ENCODE measurements at regions not wholly inside any gene's neighbourhood (a gene's known extent, or its start where the extent isn't known, plus 50 kb on each side); places are given as distances from the start of the nearest gene placed in this dataset.
"Not testable (repeated sequence)": the region's sequence is repeated elsewhere in the genome, so short reads cannot be mapped to it uniquely, and the experiment has no call there.

GRCh38 chr11:96481771-96482170, 92.0 kb downstream of the JRKL start:
- no peak overlapping the region for H2AFZ ChIP-seq (ENCODE audit: low read depth, low read length)
- no peaks in the 10 kb centered on the region for H3K27me3 ChIP-seq (ENCODE audit: insufficient read depth, low read length)
- no peaks in the 10 kb centered on the region for H3K36me3 ChIP-seq (ENCODE audit: insufficient read depth, low read length)
- no peaks in the 10 kb centered on the region for H3K4me1 ChIP-seq (ENCODE audit: insufficient read depth, low read length)
- no peak overlapping the region for H3K4me3 ChIP-seq (ENCODE audit: low read length)
- H3K9me3 ChIP-seq (ENCODE audit: low read length) = no peaks in the 10 kb centered on the region

DNA sequence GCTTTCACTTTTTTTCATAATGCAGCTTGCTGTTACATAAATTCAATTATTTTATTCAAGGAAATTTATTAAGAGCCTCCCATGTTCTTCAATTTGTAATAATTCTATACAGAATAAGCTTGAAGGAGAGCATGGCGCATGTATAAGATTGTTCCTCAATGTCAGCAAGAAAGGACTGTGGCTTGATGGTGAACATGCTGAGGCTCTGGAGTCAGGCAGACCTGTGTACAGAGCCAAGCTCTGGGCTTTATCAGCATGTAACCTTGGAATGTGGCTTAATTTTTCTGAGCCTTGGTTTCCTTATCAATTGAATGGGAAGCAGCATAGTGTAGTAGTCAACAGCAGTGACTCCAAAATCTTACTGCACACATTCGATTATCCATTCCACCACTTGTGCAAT, 92.4 kb downstream of the JRKL start:
- no peaks in the 10 kb centered on the region for H3K9me3 ChIP-seq (ENCODE audit: low read length)
- H3K4me3 ChIP-seq (ENCODE audit: low read length) = no peak overlapping the region
- no peaks in the 10 kb centered on the region for H3K27me3 ChIP-seq (ENCODE audit: insufficient read depth, low read length)
- no peak overlapping the region for H2AFZ ChIP-seq (ENCODE audit: low read depth, low read length)
- H3K4me1 ChIP-seq (ENCODE audit: insufficient read depth, low read length) = no peaks in the 10 kb centered on the region
- H3K36me3 ChIP-seq (ENCODE audit: insufficient read depth, low read length) = no peaks in the 10 kb centered on the region

DNA sequence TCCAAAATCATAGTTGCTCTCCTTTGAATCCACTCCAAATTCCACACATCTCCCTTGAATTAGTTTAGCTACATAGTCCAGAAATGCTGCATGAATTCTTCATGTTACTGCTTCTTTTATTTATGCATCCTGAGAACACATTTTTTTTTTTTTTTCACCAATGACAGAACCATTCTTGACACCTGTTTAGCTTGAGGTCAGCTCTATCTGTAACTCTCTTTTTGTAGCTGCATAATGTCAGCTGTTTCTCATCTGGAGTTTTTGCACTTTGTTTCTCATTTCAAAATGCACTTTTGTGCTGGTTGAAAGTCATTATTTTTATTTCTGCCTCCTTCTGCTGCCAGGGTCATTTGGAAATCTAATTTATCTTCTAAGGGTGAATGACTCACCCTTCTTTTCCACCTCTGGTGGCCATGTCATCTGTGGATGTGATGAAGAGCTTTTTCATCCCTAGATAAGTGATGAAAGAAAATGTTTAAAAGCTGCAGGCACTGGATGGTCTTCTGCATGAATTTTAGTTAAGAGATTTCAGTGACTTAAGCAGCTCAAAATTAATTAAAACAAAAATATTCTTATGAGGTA, 93.7 kb downstream of the JRKL start:
- H3K27me3 ChIP-seq (ENCODE audit: insufficient read depth, low read length) = no peaks in the 10 kb centered on the region
- H3K9me3 ChIP-seq (ENCODE audit: low read length) = no peaks in the 10 kb centered on the region
- no peaks in the 10 kb centered on the region for H3K4me1 ChIP-seq (ENCODE audit: insufficient read depth, low read length)
- no peak overlapping the region for H2AFZ ChIP-seq (ENCODE audit: low read depth, low read length)
- H3K4me3 ChIP-seq (ENCODE audit: low read length) = no peak overlapping the region
- H3K36me3 ChIP-seq (ENCODE audit: insufficient read depth, low read length) = no peaks in the 10 kb centered on the region

- no peaks in the 10 kb centered on the region for H3K27me3 ChIP-seq (ENCODE audit: insufficient read depth, low read length)
- no peak overlapping the region for H3K4me3 ChIP-seq (ENCODE audit: low read length)
- no peak overlapping the region for H2AFZ ChIP-seq (ENCODE audit: low read depth, low read length)
- H3K36me3 ChIP-seq (ENCODE audit: insufficient read depth, low read length) = no peaks in the 10 kb centered on the region
- H3K4me1 ChIP-seq (ENCODE audit: insufficient read depth, low read length) = no peaks in the 10 kb centered on the region
- no peaks in the 10 kb centered on the region for H3K9me3 ChIP-seq (ENCODE audit: low read length)
Observed at GRCh38 chr11:96484361-96484760, 94.5 kb downstream of the JRKL start.

- no peaks in the 10 kb centered on the region for H3K9me3 ChIP-seq (ENCODE audit: low read length)
- H2AFZ ChIP-seq (ENCODE audit: low read depth, low read length) = peak overlapping the region; percentile 19
- H3K4me3 ChIP-seq (ENCODE audit: low read length) = no peak overlapping the region
- no peaks in the 10 kb centered on the region for H3K36me3 ChIP-seq (ENCODE audit: insufficient read depth, low read length)
- H3K27me3 ChIP-seq (ENCODE audit: insufficient read depth, low read length) = no peaks in the 10 kb centered on the region
- no peaks in the 10 kb centered on the region for H3K4me1 ChIP-seq (ENCODE audit: insufficient read depth, low read length)
Observed at GRCh38 chr11:96486890-96487611, 97.2 kb downstream of the JRKL start.

DNA sequence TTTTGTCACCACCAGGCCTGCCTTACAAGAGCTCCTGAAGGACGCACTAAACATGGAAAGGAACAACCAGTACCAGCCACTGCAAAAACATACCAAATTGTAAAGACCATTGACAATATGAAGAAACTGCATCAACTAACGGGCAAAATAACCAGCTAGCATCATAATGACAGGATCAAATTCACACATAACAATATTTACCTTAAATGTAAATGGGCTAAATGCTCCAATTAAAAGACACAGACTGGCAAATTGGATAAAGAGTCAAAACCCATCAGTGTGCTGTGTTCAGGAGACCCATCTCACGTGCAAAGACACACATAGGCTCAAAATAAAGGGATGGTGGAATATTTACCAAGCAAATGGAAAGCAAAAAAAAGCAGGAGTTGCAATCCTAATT, 99.1 kb downstream of the JRKL start:
- not testable (repeated sequence) for H3K27me3 ChIP-seq (ENCODE audit: insufficient read depth, low read length); H2AFZ ChIP-seq (ENCODE audit: low read depth, low read length); H3K36me3 ChIP-seq (ENCODE audit: insufficient read depth, low read length); H3K4me1 ChIP-seq (ENCODE audit: insufficient read depth, low read length); H3K4me3 ChIP-seq (ENCODE audit: low read length); H3K9me3 ChIP-seq (ENCODE audit: low read length)

- no peak overlapping the region for H2AFZ ChIP-seq (ENCODE audit: low read depth, low read length)
- no peaks in the 10 kb centered on the region for H3K9me3 ChIP-seq (ENCODE audit: low read length)
- no peaks in the 10 kb centered on the region for H3K27me3 ChIP-seq (ENCODE audit: insufficient read depth, low read length)
- H3K36me3 ChIP-seq (ENCODE audit: insufficient read depth, low read length) = no peaks in the 10 kb centered on the region
- H3K4me1 ChIP-seq (ENCODE audit: insufficient read depth, low read length) = no peaks in the 10 kb centered on the region
- no peak overlapping the region for H3K4me3 ChIP-seq (ENCODE audit: low read length)
Observed at GRCh38 chr11:96500440-96500839, 110.6 kb downstream of the JRKL start.

DNA sequence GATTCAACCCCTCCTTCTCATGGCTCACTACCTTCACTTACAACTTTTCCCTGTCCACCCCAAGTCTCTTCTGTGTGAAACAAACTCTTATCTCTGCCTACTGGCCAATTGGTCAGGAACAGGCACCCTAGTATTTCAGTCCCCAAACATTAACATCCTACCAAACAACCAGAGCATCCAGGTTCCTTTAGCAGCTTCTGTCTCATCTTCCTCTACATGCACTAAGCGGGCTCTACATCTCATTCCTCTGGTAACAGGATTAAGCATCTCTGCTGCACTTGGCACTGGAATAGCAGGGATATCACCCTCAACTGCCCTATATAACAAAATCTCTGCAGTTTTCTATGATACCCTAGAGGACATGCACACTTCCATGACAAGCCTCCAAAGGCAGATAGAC, 116.2 kb downstream of the JRKL start:
- Histone ChIP-seq H3K4me1 (ENCODE audit: insufficient read depth, low read length) (no peaks in the 10 kb centered on the region), H3K4me3 (ENCODE audit: low read length) (no peak overlapping the region), H3K36me3 (ENCODE audit: insufficient read depth, low read length) (no peaks in the 10 kb centered on the region), H2AFZ (ENCODE audit: low read depth, low read length) (no peak overlapping the region), H3K27me3 (ENCODE audit: insufficient read depth, low read length) (peaks cover 3% of the 10 kb centered on the region), H3K9me3 (ENCODE audit: low read length) (no peaks in the 10 kb centered on the region)

- peaks cover 3% of the 10 kb centered on the region for H3K27me3 ChIP-seq (ENCODE audit: insufficient read depth, low read length)
- no peaks in the 10 kb centered on the region for H3K9me3 ChIP-seq (ENCODE audit: low read length)
- no peak overlapping the region for H2AFZ ChIP-seq (ENCODE audit: low read depth, low read length)
- no peaks in the 10 kb centered on the region for H3K36me3 ChIP-seq (ENCODE audit: insufficient read depth, low read length)
- H3K4me3 ChIP-seq (ENCODE audit: low read length) = no peak overlapping the region
- H3K4me1 ChIP-seq (ENCODE audit: insufficient read depth, low read length) = no peaks in the 10 kb centered on the region
Observed at GRCh38 chr11:96506953-96507354, 117.1 kb downstream of the JRKL start.

GRCh38 chr11:96508861-96509260, 119.0 kb downstream of the JRKL start:
- Histone ChIP-seq H3K27me3 (ENCODE audit: insufficient read depth, low read length) (peaks cover 3% of the 10 kb centered on the region), H2AFZ (ENCODE audit: low read depth, low read length) (no peak overlapping the region), H3K36me3 (ENCODE audit: insufficient read depth, low read length) (no peaks in the 10 kb centered on the region), H3K4me3 (ENCODE audit: low read length) (no peak overlapping the region), H3K9me3 (ENCODE audit: low read length) (no peaks in the 10 kb centered on the region), H3K4me1 (ENCODE audit: insufficient read depth, low read length) (no peaks in the 10 kb centered on the region)

DNA sequence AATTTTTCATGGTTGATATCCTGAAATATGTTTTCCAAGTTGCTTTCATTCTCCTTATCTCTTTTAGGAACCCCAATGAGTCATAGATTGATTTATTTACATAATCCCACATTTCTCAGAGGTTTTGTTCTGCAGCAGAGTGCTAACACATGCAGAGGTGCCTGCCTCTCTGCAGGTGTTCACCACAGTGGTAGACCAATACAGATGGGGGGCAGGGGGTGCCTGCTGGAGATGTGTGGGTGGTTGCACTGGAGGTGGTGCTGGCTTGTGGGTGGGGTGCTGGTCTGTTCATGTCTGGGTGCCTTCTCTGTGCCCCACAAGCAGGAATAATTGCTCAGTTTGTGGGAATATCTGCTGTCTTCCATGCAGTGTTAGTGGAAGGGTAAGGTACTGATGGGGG, 131.1 kb downstream of the JRKL start:
- Histone ChIP-seq H3K36me3 (ENCODE audit: insufficient read depth, low read length) (no peaks in the 10 kb centered on the region), H3K4me3 (ENCODE audit: low read length) (no peak overlapping the region), H3K4me1 (ENCODE audit: insufficient read depth, low read length) (no peaks in the 10 kb centered on the region), H3K9me3 (ENCODE audit: low read length) (no peaks in the 10 kb centered on the region), H2AFZ (ENCODE audit: low read depth, low read length) (no peak overlapping the region), H3K27me3 (ENCODE audit: insufficient read depth, low read length) (no peaks in the 10 kb centered on the region)

GRCh38 chr11:96523656-96524055, 133.8 kb downstream of the JRKL start:
- no peak overlapping the region for H2AFZ ChIP-seq (ENCODE audit: low read depth, low read length)
- no peak overlapping the region for H3K4me3 ChIP-seq (ENCODE audit: low read length)
- H3K36me3 ChIP-seq (ENCODE audit: insufficient read depth, low read length) = no peaks in the 10 kb centered on the region
- no peaks in the 10 kb centered on the region for H3K9me3 ChIP-seq (ENCODE audit: low read length)
- no peaks in the 10 kb centered on the region for H3K27me3 ChIP-seq (ENCODE audit: insufficient read depth, low read length)
- H3K4me1 ChIP-seq (ENCODE audit: insufficient read depth, low read length) = no peaks in the 10 kb centered on the region

GRCh38 chr11:96524475-96524874, 134.7 kb downstream of the JRKL start:
- H3K4me1 ChIP-seq (ENCODE audit: insufficient read depth, low read length) = no peaks in the 10 kb centered on the region
- H3K9me3 ChIP-seq (ENCODE audit: low read length) = no peaks in the 10 kb centered on the region
- H3K4me3 ChIP-seq (ENCODE audit: low read length) = no peak overlapping the region
- no peak overlapping the region for H2AFZ ChIP-seq (ENCODE audit: low read depth, low read length)
- H3K27me3 ChIP-seq (ENCODE audit: insufficient read depth, low read length) = no peaks in the 10 kb centered on the region
- H3K36me3 ChIP-seq (ENCODE audit: insufficient read depth, low read length) = no peaks in the 10 kb centered on the region

GRCh38 chr11:96530473-96530872, 140.7 kb downstream of the JRKL start:
- Histone ChIP-seq H3K4me3 (ENCODE audit: low read length) (no peak overlapping the region), H3K27me3 (ENCODE audit: insufficient read depth, low read length) (no peaks in the 10 kb centered on the region), H3K36me3 (ENCODE audit: insufficient read depth, low read length) (no peaks in the 10 kb centered on the region)

More at GRCh38 chr11:96530473-96530872, 140.7 kb downstream of the JRKL start:
- H2AFZ ChIP-seq (ENCODE audit: low read depth, low read length) = no peak overlapping the region
- H3K4me1 ChIP-seq (ENCODE audit: insufficient read depth, low read length) = no peaks in the 10 kb centered on the region
- no peaks in the 10 kb centered on the region for H3K9me3 ChIP-seq (ENCODE audit: low read length)

Data from neuron (in vitro differentiated cells).